GM12878 (cell line): ENCODE measurements at regions not wholly inside any gene's neighbourhood (a gene's known extent, or its start where the extent isn't known, plus 50 kb on each side); places are given as distances from the start of the nearest gene placed in this dataset.

Experiments
- ATAC-seq: fragments of 200-7000 bp; cut with Tn5 transposase; 3 replicates; pipeline ENCODE4 v1.9.1; 2020; ENCODE audit warnings: mild to moderate bottlenecking, moderate library complexity
- BruUV-seq: library from RNA; stranded (reverse); fragments of 400-500 nt; replicated peaks from 2 replicates; lab custom pipeline; 2021; lab: Mats Ljungman, UMichigan
- CTCF ChIA-PET: fragments of 300-600 bp; sonication (Branson Sonifier 250); formaldehyde crosslinking; extraction: SDS; loops from one replicate; lab custom pipeline; 2021; ENCODE audit warnings: inconsistent platforms; lab: Yijun Ruan, JAX
- POLR2A ChIA-PET: fragments of 350-600 bp; formaldehyde crosslinking; extraction: SDS; loops from one replicate; lab custom pipeline; 2021; ENCODE audit warnings: inconsistent platforms; lab: Charles Lee
- RAD21 ChIA-PET: fragments of 300-600 bp; sonication (Branson Sonifier 250); formaldehyde crosslinking; loops from one replicate; lab custom pipeline; 2023; ENCODE audit warnings: antibody characterized with exemption; ENCODE audit not compliant: unreplicated experiment; lab: Charles Lee
- SMC1A ChIA-PET: fragments of 300-600 bp; sonication (Branson Sonifier 250); formaldehyde crosslinking; loops from one replicate; lab custom pipeline; 2023; ENCODE audit not compliant: unreplicated experiment, uncharacterized antibody; lab: Charles Lee
- DNase-seq: peaks from one replicate; pipeline ENCODE4 v3.0.0-alpha.2; 2011; ENCODE audit warnings: low read depth, low spot score
- FAIRE-seq: peaks from 3 replicates; lab custom pipeline; 2011; peaks lifted over from hg19 to GRCh38; lab: Jason Lieb, UNC
- H2AFZ ChIP-seq: 2 replicates; pipeline ENCODE4 v1.6.0; 2011; ENCODE audit warnings: low read depth, low read length, control low read depth; ENCODE audit not compliant: control insufficient read depth
- H3K27ac ChIP-seq: 2 replicates; pipeline ENCODE4 v1.5.1; 2011; ENCODE audit warnings: control low read depth; ENCODE audit not compliant: control insufficient read depth, insufficient read depth
- H3K27me3 ChIP-seq, 2 experiments: replicated peaks in 1 of 2; 2 replicates each; pipeline versions ENCODE4 v1.6.0 to v1.6.1; 2011; ENCODE audit warnings: low read length in 1 of 2; ENCODE audit not compliant: control insufficient read depth in 2 of 2, insufficient read depth in 2 of 2
- H3K36me3 ChIP-seq, 2 experiments: 2 replicates each; pipeline ENCODE4 v1.5.1; 2011; ENCODE audit warnings: low read length in 1 of 2; ENCODE audit not compliant: control insufficient read depth in 2 of 2, insufficient read depth in 2 of 2
- H3K4me1 ChIP-seq: 2 replicates; pipeline ENCODE4 v1.6.1; 2011; ENCODE audit warnings: mild to moderate bottlenecking, low read length, moderate library complexity, mixed read lengths; ENCODE audit not compliant: control insufficient read depth, insufficient read depth
- H3K4me2 ChIP-seq: 2 replicates; pipeline ENCODE4 v1.6.0; 2011; ENCODE audit warnings: control low read depth; ENCODE audit not compliant: control insufficient read depth, insufficient read depth
- H3K4me3 ChIP-seq: fragments of 200-600 bp; sonication (generic); 2 replicates; pipeline ENCODE4 v1.5.1; 2016
- H3K79me2 ChIP-seq: 2 replicates; pipeline ENCODE4 v1.6.0; 2011; ENCODE audit warnings: low read length; ENCODE audit not compliant: control insufficient read depth, insufficient read depth
- H3K9ac ChIP-seq: 2 replicates; pipeline ENCODE4 v1.8.0; 2011; ENCODE audit warnings: low read length, control low read depth, mixed read lengths; ENCODE audit not compliant: control insufficient read depth, insufficient read depth
- H3K9me3 ChIP-seq: replicated peaks from 3 replicates; pipeline ENCODE4 v1.5.1; 2011; ENCODE audit warnings: mild to moderate bottlenecking, low read length; ENCODE audit not compliant: control insufficient read depth, insufficient read depth
- H4K20me1 ChIP-seq: 2 replicates; pipeline ENCODE4 v1.6.0; 2011; ENCODE audit not compliant: control insufficient read depth, insufficient read depth
- ASH2L ChIP-seq: fragments of 300-600, 200-600 bp; sonication (generic); IDR thresholded peaks from 2 replicates; pipeline ENCODE4 v1.6.1; 2017; ENCODE audit warnings: low read depth, mild to moderate bottlenecking, borderline replicate concordance
- BACH1 ChIP-seq: fragments of 450-650 bp; IDR thresholded peaks from 2 replicates; pipeline ENCODE4 v1.6.1; 2017; ENCODE audit warnings: mild to moderate bottlenecking, borderline replicate concordance
- BHLHE40 ChIP-seq, 2 experiments: fragments of 450-650 bp in 1 of 2; IDR thresholded peaks; 2 replicates each; pipeline ENCODE4 v1.6.1; 2011 to 2017; ENCODE audit warnings: low read depth in 2 of 2, borderline replicate concordance in 1 of 2, improper control_type of control experiment in 1 of 2, low read length in 1 of 2, mild to moderate bottlenecking in 1 of 2
- CBX5 ChIP-seq: sonication (generic); IDR thresholded peaks from 2 replicates; pipeline ENCODE4 v1.6.1; 2016; ENCODE audit warnings: low read depth, moderate library complexity, mild to moderate bottlenecking, inconsistent platforms
- HDAC6 ChIP-seq: fragments of 200-600 bp; sonication (generic); IDR thresholded peaks from one replicate; pipeline ENCODE4 v1.8.0; 2017; ENCODE audit warnings: antibody characterized with exemption; ENCODE audit not compliant: unreplicated experiment
- MYB ChIP-seq: fragments of 150-350 bp; IDR thresholded peaks from 2 replicates; pipeline ENCODE4 v1.6.1; 2014; ENCODE audit warnings: mild to moderate bottlenecking, low read depth, low read length, borderline replicate concordance
- NR2C2 ChIP-seq: IDR thresholded peaks from 2 replicates; pipeline ENCODE4 v1.6.1; 2011; ENCODE audit warnings: borderline replicate concordance, low read depth; ENCODE audit not compliant: control insufficient read depth, insufficient read length
- RAD21 ChIP-seq: IDR thresholded peaks from 2 replicates; pipeline ENCODE4 v1.6.1; 2011; ENCODE audit warnings: mild to moderate bottlenecking, low read depth, low read length, moderate library complexity; ENCODE audit not compliant: insufficient read depth
- SMAD1 ChIP-seq: fragments of 450-650 bp; IDR thresholded peaks from 2 replicates; pipeline ENCODE4 v1.6.1; 2018; ENCODE audit warnings: mild to moderate bottlenecking, low read depth; ENCODE audit not compliant: partially characterized antibody
- SMC3 ChIP-seq: IDR thresholded peaks from 2 replicates; pipeline ENCODE4 v1.6.1; 2011; ENCODE audit warnings: low read length, improper control_type of control experiment, borderline replicate concordance
- STAT3 ChIP-seq: IDR thresholded peaks from 2 replicates; pipeline ENCODE4 v1.6.1; 2011; ENCODE audit warnings: low read depth, low read length, improper control_type of control experiment
- TARDBP ChIP-seq: IDR thresholded peaks from 2 replicates; pipeline ENCODE4 v1.6.1; 2016; ENCODE audit warnings: borderline replicate concordance
- WRNIP1 ChIP-seq: IDR thresholded peaks from 2 replicates; pipeline ENCODE4 v1.6.1; 2011; ENCODE audit warnings: low read depth, low read length, improper control_type of control experiment, borderline replicate concordance
- WGBS: methylation state at CpG from one replicate; pipeline ENCODE4 v1.1.6; 2016; ENCODE audit warnings: low lambda C conversion rate; ENCODE audit not compliant: insufficient replicate concordance, insufficient coverage; ENCODE audit errors: missing lambda C conversion rate; 5-methylcytosine and 5-hydroxymethylcytosine counted together
- in situ Hi-C: fragments of 300-500 bp; cut with MboI; formaldehyde crosslinking; loops from 9 replicates; pipeline ENCODE4 v1.14.3; 2018; ENCODE audit warnings: mixed read lengths
- intact Hi-C: fragments of 100-400 bp; cut with micrococcal nuclease; formaldehyde crosslinking; loops from one replicate; pipeline ENCODE4 v1.14.2; 2022; ENCODE audit not compliant: unreplicated experiment
- TF ChIP-seq, protein P1 (sequence below): fragments of 450-650 bp; conservative IDR thresholded peaks from 2 replicates; pipeline ENCODE4 v1.6.1; 2017; ENCODE audit warnings: mild to moderate bottlenecking, moderate library complexity
- TF ChIP-seq, protein P2 (sequence below): fragments of 450-650 bp; IDR thresholded peaks from 2 replicates; pipeline ENCODE4 v1.6.1; 2017; ENCODE audit warnings: borderline replicate concordance
- TF ChIP-seq, protein P3 (sequence below), 3 experiments: IDR thresholded peaks in 2 of 3; conservative IDR thresholded peaks in 1 of 3; 2 replicates each; pipeline ENCODE4 v1.5.1; 2011; ENCODE audit warnings: low read depth in 3 of 3, low read length in 3 of 3, mild to moderate bottlenecking in 3 of 3, control low read depth in 2 of 3, moderate library complexity in 2 of 3, inconsistent platforms in 1 of 3, mixed read lengths in 1 of 3; ENCODE audit not compliant: control insufficient read depth in 2 of 3, insufficient read depth in 1 of 3; ENCODE audit errors: extremely low read depth in 1 of 3
- TF ChIP-seq, protein P4 (sequence below): fragments of 450-650 bp; IDR thresholded peaks from 2 replicates; pipeline ENCODE4 v1.6.1; 2016; ENCODE audit warnings: mild to moderate bottlenecking

DNA sequence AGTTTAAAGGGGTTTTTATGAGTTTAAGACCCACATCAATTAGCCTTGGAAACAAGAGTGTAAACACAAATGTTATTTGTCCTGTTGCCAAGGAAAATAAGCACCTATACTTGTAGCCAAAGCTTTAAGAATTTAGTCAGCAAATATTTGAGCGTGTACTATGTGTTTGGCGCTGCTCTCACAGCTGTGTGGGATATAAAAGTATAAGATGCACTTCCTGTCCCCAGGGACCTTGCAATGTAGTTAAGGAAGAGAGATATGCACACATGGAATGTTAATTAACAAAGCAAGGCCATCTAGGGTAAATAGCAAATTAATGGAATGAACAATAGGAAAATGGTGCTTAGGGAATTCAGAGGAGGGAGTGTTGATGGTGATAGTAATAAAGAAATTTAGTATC lies 134.9 kb upstream of the SRRM4 start (continued):
- TF ChIP-seq, protein P1, sequence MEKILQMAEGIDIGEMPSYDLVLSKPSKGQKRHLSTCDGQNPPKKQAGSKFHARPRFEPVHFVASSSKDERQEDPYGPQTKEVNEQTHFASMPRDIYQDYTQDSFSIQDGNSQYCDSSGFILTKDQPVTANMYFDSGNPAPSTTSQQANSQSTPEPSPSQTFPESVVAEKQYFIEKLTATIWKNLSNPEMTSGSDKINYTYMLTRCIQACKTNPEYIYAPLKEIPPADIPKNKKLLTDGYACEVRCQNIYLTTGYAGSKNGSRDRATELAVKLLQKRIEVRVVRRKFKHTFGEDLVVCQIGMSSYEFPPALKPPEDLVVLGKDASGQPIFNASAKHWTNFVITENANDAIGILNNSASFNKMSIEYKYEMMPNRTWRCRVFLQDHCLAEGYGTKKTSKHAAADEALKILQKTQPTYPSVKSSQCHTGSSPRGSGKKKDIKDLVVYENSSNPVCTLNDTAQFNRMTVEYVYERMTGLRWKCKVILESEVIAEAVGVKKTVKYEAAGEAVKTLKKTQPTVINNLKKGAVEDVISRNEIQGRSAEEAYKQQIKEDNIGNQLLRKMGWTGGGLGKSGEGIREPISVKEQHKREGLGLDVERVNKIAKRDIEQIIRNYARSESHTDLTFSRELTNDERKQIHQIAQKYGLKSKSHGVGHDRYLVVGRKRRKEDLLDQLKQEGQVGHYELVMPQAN, result no peak
- TF ChIP-seq CBX5, result no peak
- TF ChIP-seq BHLHE40 (IDR thresholded peaks at IDR 0.05; ENCODE audit: borderline replicate concordance in 1 of 2, low read depth in 2 of 2, low read length in 1 of 2), result no peak
- TF ChIP-seq, protein P2, sequence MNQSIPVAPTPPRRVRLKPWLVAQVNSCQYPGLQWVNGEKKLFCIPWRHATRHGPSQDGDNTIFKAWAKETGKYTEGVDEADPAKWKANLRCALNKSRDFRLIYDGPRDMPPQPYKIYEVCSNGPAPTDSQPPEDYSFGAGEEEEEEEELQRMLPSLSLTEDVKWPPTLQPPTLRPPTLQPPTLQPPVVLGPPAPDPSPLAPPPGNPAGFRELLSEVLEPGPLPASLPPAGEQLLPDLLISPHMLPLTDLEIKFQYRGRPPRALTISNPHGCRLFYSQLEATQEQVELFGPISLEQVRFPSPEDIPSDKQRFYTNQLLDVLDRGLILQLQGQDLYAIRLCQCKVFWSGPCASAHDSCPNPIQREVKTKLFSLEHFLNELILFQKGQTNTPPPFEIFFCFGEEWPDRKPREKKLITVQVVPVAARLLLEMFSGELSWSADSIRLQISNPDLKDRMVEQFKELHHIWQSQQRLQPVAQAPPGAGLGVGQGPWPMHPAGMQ, result no peak
- no peak for TF ChIP-seq STAT3
- TF ChIP-seq HDAC6, result no peak

DNA sequence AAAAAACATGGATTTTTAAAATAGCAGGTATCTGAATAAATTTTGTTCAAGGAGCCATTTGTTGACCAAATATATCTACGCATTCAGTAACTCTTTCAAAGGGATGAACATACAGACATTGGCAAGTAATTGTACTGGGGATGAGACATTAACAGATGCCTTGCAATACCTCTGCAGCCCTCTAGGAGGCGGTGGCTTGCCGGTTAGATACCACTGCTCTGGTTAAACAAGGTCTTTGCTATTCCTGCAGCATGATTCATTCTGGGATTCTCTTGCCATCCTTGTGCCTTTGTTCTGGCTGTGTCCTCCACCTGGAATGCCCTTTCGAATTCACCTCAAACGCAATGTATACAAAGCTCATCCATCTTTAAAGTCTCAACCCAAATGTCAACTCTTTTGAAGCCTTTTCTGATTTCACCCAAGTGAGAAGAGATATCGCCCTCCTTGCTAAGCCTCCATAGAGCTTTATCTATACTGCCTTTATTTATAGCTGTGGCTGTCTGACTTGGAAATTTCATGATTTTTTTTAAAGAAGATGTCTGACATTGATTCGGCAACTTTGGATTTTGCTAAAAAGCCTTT lies 131.0 kb upstream of the SRRM4 start:
- no peak overlapping the region for H3K9ac ChIP-seq
- no peaks in the 10 kb centered on the region for H3K79me2 ChIP-seq
- ChIA-PET SMC1A (no interaction called here), POLR2A (no interaction called here), CTCF (interaction anchor here (0.9 to 1.4 kb wide), 2 partner anchors 11 to 23 kb away, joined by 3 to 5 read pairs; no protein-coding TSS in a partner anchor), RAD21 (no interaction called here)
- H2AFZ ChIP-seq, result no peak overlapping the region
- in situ Hi-C loops, result no loop called here
- ATAC-seq (peak; percentile 46; the same call in 1 of the 3 replicates), DNase-seq (no peak), FAIRE-seq (no peak)
- H3K4me3 ChIP-seq, result no peak overlapping the region
- H3K4me2 ChIP-seq, result no peak overlapping the region
- no peaks in the 10 kb centered on the region for H4K20me1 ChIP-seq
- H3K27ac ChIP-seq, result no peak overlapping the region
- intact Hi-C loops, result no loop called here
- no peaks in the 10 kb centered on the region for H3K4me1 ChIP-seq
- WGBS, result 10% methylated on average over 7 of the region's 7 CpGs
- no peaks in the 10 kb centered on the region for H3K27me3 ChIP-seq
- no peaks in the 10 kb centered on the region for H3K9me3 ChIP-seq
- BruUV-seq, result no TSS peak
- H3K36me3 ChIP-seq, result no peaks in the 10 kb centered on the region
- TF ChIP-seq WRNIP1 (no peak), SMC3 (no peak), RAD21 (0 out of 2 replicates have a peak, but pooled peaks have one; percentile 19), MYB (no peak), SMAD1 (no peak), NR2C2 (no peak), TARDBP (no peak), ASH2L (no peak), BACH1 (no peak)
- TF ChIP-seq, protein P3, sequence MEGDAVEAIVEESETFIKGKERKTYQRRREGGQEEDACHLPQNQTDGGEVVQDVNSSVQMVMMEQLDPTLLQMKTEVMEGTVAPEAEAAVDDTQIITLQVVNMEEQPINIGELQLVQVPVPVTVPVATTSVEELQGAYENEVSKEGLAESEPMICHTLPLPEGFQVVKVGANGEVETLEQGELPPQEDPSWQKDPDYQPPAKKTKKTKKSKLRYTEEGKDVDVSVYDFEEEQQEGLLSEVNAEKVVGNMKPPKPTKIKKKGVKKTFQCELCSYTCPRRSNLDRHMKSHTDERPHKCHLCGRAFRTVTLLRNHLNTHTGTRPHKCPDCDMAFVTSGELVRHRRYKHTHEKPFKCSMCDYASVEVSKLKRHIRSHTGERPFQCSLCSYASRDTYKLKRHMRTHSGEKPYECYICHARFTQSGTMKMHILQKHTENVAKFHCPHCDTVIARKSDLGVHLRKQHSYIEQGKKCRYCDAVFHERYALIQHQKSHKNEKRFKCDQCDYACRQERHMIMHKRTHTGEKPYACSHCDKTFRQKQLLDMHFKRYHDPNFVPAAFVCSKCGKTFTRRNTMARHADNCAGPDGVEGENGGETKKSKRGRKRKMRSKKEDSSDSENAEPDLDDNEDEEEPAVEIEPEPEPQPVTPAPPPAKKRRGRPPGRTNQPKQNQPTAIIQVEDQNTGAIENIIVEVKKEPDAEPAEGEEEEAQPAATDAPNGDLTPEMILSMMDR (IDR thresholded peaks at IDR 0.05 in 2 of 3, conservative IDR thresholded peaks at IDR 0.05 in 1 of 3; ENCODE audit: control insufficient read depth in 2 of 3, extremely low read depth in 1 of 3, insufficient read depth in 1 of 3, low read depth in 3 of 3, low read length in 3 of 3), result peak; percentile 21 to 80 (median 74)
- TF ChIP-seq, protein P4, sequence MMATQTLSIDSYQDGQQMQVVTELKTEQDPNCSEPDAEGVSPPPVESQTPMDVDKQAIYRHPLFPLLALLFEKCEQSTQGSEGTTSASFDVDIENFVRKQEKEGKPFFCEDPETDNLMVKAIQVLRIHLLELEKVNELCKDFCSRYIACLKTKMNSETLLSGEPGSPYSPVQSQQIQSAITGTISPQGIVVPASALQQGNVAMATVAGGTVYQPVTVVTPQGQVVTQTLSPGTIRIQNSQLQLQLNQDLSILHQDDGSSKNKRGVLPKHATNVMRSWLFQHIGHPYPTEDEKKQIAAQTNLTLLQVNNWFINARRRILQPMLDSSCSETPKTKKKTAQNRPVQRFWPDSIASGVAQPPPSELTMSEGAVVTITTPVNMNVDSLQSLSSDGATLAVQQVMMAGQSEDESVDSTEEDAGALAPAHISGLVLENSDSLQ, result no peak
